ENCODE measurements at regions not wholly inside any gene's neighbourhood (a gene's known extent, or its start where the extent isn't known, plus 50 kb on each side); places are given as distances from the start of the nearest gene placed in this dataset.

GRCh38 chr14:56894591-56894991, 84.3 kb upstream of the OTX2 start:
- peaks cover 63% of the 10 kb centered on the region for H3K27me3 Mint-ChIP-seq (ENCODE audit: low read depth)
- no CpG with 5 or more reads among the region's 3 CpGs for WGBS (ENCODE audit: extremely low coverage, insufficient read length, low lambda C conversion rate)
- Histone ChIP-seq H4K5ac (ENCODE audit: insufficient read length, low read depth, low read length) (no peak overlapping the region), H3K9ac (ENCODE audit: extremely low read depth, insufficient read length, low read length) (no peak overlapping the region), H3K4me2 (ENCODE audit: insufficient read depth, insufficient read length, low read length) (peak overlapping the region; percentile 38), H4K91ac (ENCODE audit: insufficient read length, low read depth, low read length) (no peak overlapping the region), H3K4me1 (ENCODE audit: insufficient read depth, low read length) (peaks cover 7% of the 10 kb centered on the region; the same call in 1 of the 2 replicates), H3K27me3 (ENCODE audit: insufficient read depth, low read length) (peaks cover 52% of the 10 kb centered on the region), H3K18ac (ENCODE audit: insufficient read length, low read depth, low read length) (no peak overlapping the region), H3T11ph (ENCODE audit: low read length) (no peak overlapping the region), H3K23ac (ENCODE audit: insufficient read length, low read depth, low read length) (no peak overlapping the region), H3K56ac (ENCODE audit: insufficient read length, low read depth, low read length) (no peak overlapping the region), H2BK12ac (ENCODE audit: insufficient read length, low read depth, low read length) (no peak overlapping the region), H4K20me1 (ENCODE audit: control insufficient read depth, insufficient read depth, insufficient read length) (no peaks in the 10 kb centered on the region), H3K79me2 (ENCODE audit: insufficient read depth, low read length) (no peaks in the 10 kb centered on the region), H3K4ac (ENCODE audit: low read depth, low read length) (no peak overlapping the region), H2BK5ac (ENCODE audit: insufficient read length, low read length) (no peak overlapping the region), H3K9me3 (ENCODE audit: control insufficient read depth, low read depth, low read length) (no peaks in the 10 kb centered on the region), H2AFZ (ENCODE audit: low read length) (no peak overlapping the region), H3K79me1 (ENCODE audit: insufficient read depth, low read depth, low read length, poor library complexity, severe bottlenecking) (no peaks in the 10 kb centered on the region), H3K27ac (ENCODE audit: insufficient read length, low read depth, low read length) (no peak overlapping the region), H4K8ac (replicated peaks; ENCODE audit: insufficient read length, low read depth, low read length) (no peak overlapping the region), H2AK5ac (ENCODE audit: insufficient read length, low read length) (no peak overlapping the region), H3K23me2 (ENCODE audit: insufficient read length, low read depth, low read length, poor library complexity, severe bottlenecking) (no peaks in the 10 kb centered on the region), H2BK20ac (ENCODE audit: low read depth, low read length, poor library complexity, severe bottlenecking) (no peak overlapping the region), H2BK15ac (ENCODE audit: low read depth, low read length) (no peak overlapping the region), H3K14ac (ENCODE audit: insufficient read depth, low read length) (no peak overlapping the region), H2BK120ac (ENCODE audit: low read depth, low read length, poor library complexity, severe bottlenecking) (no peak overlapping the region)
- no peak for TF ChIP-seq CTCF (conservative IDR thresholded peaks at IDR 0.05)
- peak overlapping the region; percentile 29 to 68 for H3K4me3 Mint-ChIP-seq
- H3K36me3 Mint-ChIP-seq (ENCODE audit: insufficient read depth in 1 of 3, low read depth in 3 of 3) = peaks cover 0 to 4% (median 0%) of the 10 kb centered on the region in 3 experiments; a peak in 3 of 7 replicates
- DNase-seq = peak; percentile 59
- H3K9me3 Mint-ChIP-seq = peaks cover 0 to 5% of the 10 kb centered on the region in 2 experiments; a peak in 3 of 5 replicates
- peaks cover 74 to 84% of the 10 kb centered on the region in 2 experiments for H3K4me1 Mint-ChIP-seq
- peak overlapping the region; percentile 35 to 90 (median 90); a peak in 6 of 7 replicates for H3K27ac Mint-ChIP-seq

Data from H9 (cell line).